ENCODE measurements at regions not wholly inside any gene's neighbourhood (a gene's known extent, or its start where the extent isn't known, plus 50 kb on each side); places are given as distances from the start of the nearest gene placed in this dataset.

- no peak for DNase-seq
Observed at GRCh38 chr4:110967936-110968335, 345.1 kb upstream of the PITX2 start.

GRCh38 chr4:110970642-110971041, 347.8 kb upstream of the PITX2 start:
- no peak for DNase-seq

- no peak for DNase-seq
Observed at GRCh38 chr4:110975338-110975737, 352.5 kb upstream of the PITX2 start.

- no peak for DNase-seq
Observed at GRCh38 chr4:110977554-110977953, 354.7 kb upstream of the PITX2 start.

GRCh38 chr4:110978761-110979160, 355.9 kb upstream of the PITX2 start:
- no peak for DNase-seq

- DNase-seq: no peak
Observed at GRCh38 chr4:110982486-110982885, 359.6 kb upstream of the PITX2 start.

- no peak for DNase-seq
Observed at GRCh38 chr4:110988722-110989121, 365.8 kb upstream of the PITX2 start.

- DNase-seq: no peak
Observed at GRCh38 chr4:110989125-110989524, 366.2 kb upstream of the PITX2 start.

GRCh38 chr4:110994781-110995180, 371.9 kb upstream of the PITX2 start:
- DNase-seq: no peak

- no peak for DNase-seq
Observed at GRCh38 chr4:110998320-110998719, 375.4 kb upstream of the PITX2 start.

GRCh38 chr4:111011458-111011857, 388.6 kb upstream of the PITX2 start:
- DNase-seq: no peak

- no peak for DNase-seq
Observed at GRCh38 chr4:111013846-111014245, 391.0 kb upstream of the PITX2 start.

GRCh38 chr4:111014537-111014936, 391.7 kb upstream of the PITX2 start:
- no peak for DNase-seq

- DNase-seq: no peak
Observed at GRCh38 chr4:111016416-111016815, 393.5 kb upstream of the PITX2 start.

GRCh38 chr4:111018216-111018615, 395.3 kb upstream of the PITX2 start:
- no peak for DNase-seq

GRCh38 chr4:111020476-111020875, 397.6 kb upstream of the PITX2 start:
- DNase-seq: no peak

GRCh38 chr4:111020961-111021360, 398.1 kb upstream of the PITX2 start:
- no peak for DNase-seq

GRCh38 chr4:111022758-111023157, 399.9 kb upstream of the PITX2 start:
- DNase-seq: no peak

- DNase-seq: no peak
Observed at GRCh38 chr4:111027526-111027925, 404.6 kb upstream of the PITX2 start.

GRCh38 chr4:111028795-111029194, 405.9 kb upstream of the PITX2 start:
- no peak for DNase-seq

GRCh38 chr4:111031001-111031579, 408.2 kb upstream of the PITX2 start:
- DNase-seq: no peak

- no peak for DNase-seq
Observed at GRCh38 chr4:111031596-111031995, 408.7 kb upstream of the PITX2 start.

- no peak for DNase-seq
Observed at GRCh38 chr4:111037591-111038360, 414.9 kb upstream of the PITX2 start.

- DNase-seq: no peak
Observed at GRCh38 chr4:111040904-111041303, 418.0 kb upstream of the PITX2 start.

GRCh38 chr4:111043286-111043685, 420.4 kb upstream of the PITX2 start:
- DNase-seq: no peak

All from NCI-H2081 treated with DMSO at 0.1 percent for 48 hours (cell line).